ENCODE measurements at regions not wholly inside any gene's neighbourhood (a gene's known extent, or its start where the extent isn't known, plus 50 kb on each side); places are given as distances from the start of the nearest gene placed in this dataset.
"Not testable (repeated sequence)": the region's sequence is repeated elsewhere in the genome, so short reads cannot be mapped to it uniquely, and the experiment has no call there.

- TF ChIP-seq CTCF (tag by site-specific recombination; IDR thresholded peaks at IDR 0.05); ZNF830 (tag by site-specific recombination; IDR thresholded peaks at IDR 0.05; ENCODE audit: low read depth); REST (tag by site-specific recombination; IDR thresholded peaks at IDR 0.05); ZNF555 (tag by site-specific recombination; conservative IDR thresholded peaks at IDR 0.05); ZNF146 (tag by site-specific recombination; IDR thresholded peaks at IDR 0.05); GFI1B (tag by site-specific recombination; IDR thresholded peaks at IDR 0.05); ZNF501 (tag by site-specific recombination; IDR thresholded peaks at IDR 0.05); SP2 (tag by site-specific recombination; IDR thresholded peaks at IDR 0.05); ZNF449 (tag by site-specific recombination; IDR thresholded peaks at IDR 0.05); MZF1 (tag by site-specific recombination; IDR thresholded peaks at IDR 0.05; ENCODE audit: borderline replicate concordance): not testable (repeated sequence)
These were observed 63.2 kb upstream of the GARIN1A start for GRCh38 chr7:128608678-128609421.

Data from HEK293 (cell line).